GM21381 (cell line): ENCODE measurements at regions not wholly inside any gene's neighbourhood (a gene's known extent, or its start where the extent isn't known, plus 50 kb on each side); places are given as distances from the start of the nearest gene placed in this dataset.

Source experiments
- ATAC-seq: cut with Tn5 transposase; IDR thresholded peaks from one replicate; pipeline ENCODE4 v1.9.1; 2021; ENCODE audit warnings: mild to moderate bottlenecking, moderate library complexity; ENCODE audit not compliant: unreplicated experiment

- no peak for ATAC-seq
Observed at GRCh38 chr10:21069278-21069677, 172.2 kb upstream of the NEBL start.

- no peak for ATAC-seq
Observed at GRCh38 chr10:21068026-21068656, 171.0 kb upstream of the NEBL start.

GRCh38 chr10:21065621-21066248, 168.6 kb upstream of the NEBL start:
- ATAC-seq = no peak

GRCh38 chr10:21061982-21062381, 164.9 kb upstream of the NEBL start:
- no peak for ATAC-seq

GRCh38 chr10:21061184-21061583, 164.1 kb upstream of the NEBL start:
- no peak for ATAC-seq

GRCh38 chr10:21060626-21061025, 163.5 kb upstream of the NEBL start:
- no peak for ATAC-seq

GRCh38 chr10:21057989-21058388, 160.9 kb upstream of the NEBL start:
- ATAC-seq = no peak

GRCh38 chr10:21057436-21057835, 160.3 kb upstream of the NEBL start:
- no peak for ATAC-seq

GRCh38 chr10:21056461-21056860, 159.3 kb upstream of the NEBL start:
- ATAC-seq = no peak

- no peak for ATAC-seq
Observed at GRCh38 chr10:21055339-21056135, 158.4 kb upstream of the NEBL start.

GRCh38 chr10:21053953-21054690, 157.0 kb upstream of the NEBL start:
- no peak for ATAC-seq

GRCh38 chr10:21052709-21053104, 155.6 kb upstream of the NEBL start:
- no peak for ATAC-seq

- no peak for ATAC-seq
Observed at GRCh38 chr10:21052072-21052708, 155.1 kb upstream of the NEBL start.

GRCh38 chr10:21049482-21049881, 152.4 kb upstream of the NEBL start:
- ATAC-seq = no peak

GRCh38 chr10:21048068-21048467, 151.0 kb upstream of the NEBL start:
- no peak for ATAC-seq

- no peak for ATAC-seq
Observed at GRCh38 chr10:21047511-21047910, 150.4 kb upstream of the NEBL start.

- no peak for ATAC-seq
Observed at GRCh38 chr10:21047096-21047495, 150.0 kb upstream of the NEBL start.

GRCh38 chr10:21043044-21043443, 145.9 kb upstream of the NEBL start:
- ATAC-seq = no peak

GRCh38 chr10:21042536-21042935, 145.4 kb upstream of the NEBL start:
- ATAC-seq = no peak

GRCh38 chr10:21041763-21042458, 144.8 kb upstream of the NEBL start:
- no peak for ATAC-seq
